NCI-H226 (cell line): ENCODE measurements at regions not wholly inside any gene's neighbourhood (a gene's known extent, or its start where the extent isn't known, plus 50 kb on each side); places are given as distances from the start of the nearest gene placed in this dataset.
"Not testable (repeated sequence)": the region's sequence is repeated elsewhere in the genome, so short reads cannot be mapped to it uniquely, and the experiment has no call there.

Source experiments
- DNase-seq: peaks from one replicate; pipeline ENCODE4 v3.0.0-alpha.2; 2015

- DNase-seq, result no peak
Measured at GRCh38 chr2:185667452-185667851, 71.2 kb upstream of the FSIP2 start.

GRCh38 chr2:185668710-185669109 is 69.9 kb upstream of the FSIP2 start:
- no peak for DNase-seq

- no peak for DNase-seq
Measured at GRCh38 chr2:185674232-185674631, 64.4 kb upstream of the FSIP2 start.

- DNase-seq, result no peak
Measured at GRCh38 chr2:185676316-185676715, 62.3 kb upstream of the FSIP2 start.

- not testable (repeated sequence) for DNase-seq
Measured at GRCh38 chr2:185687001-185687400, 51.6 kb upstream of the FSIP2 start.

- DNase-seq, result no peak
Measured at GRCh38 chr2:185687967-185688366, 50.6 kb upstream of the FSIP2 start.
